ENCODE measurements at regions not wholly inside any gene's neighbourhood (a gene's known extent, or its start where the extent isn't known, plus 50 kb on each side); places are given as distances from the start of the nearest gene placed in this dataset.

DNA sequence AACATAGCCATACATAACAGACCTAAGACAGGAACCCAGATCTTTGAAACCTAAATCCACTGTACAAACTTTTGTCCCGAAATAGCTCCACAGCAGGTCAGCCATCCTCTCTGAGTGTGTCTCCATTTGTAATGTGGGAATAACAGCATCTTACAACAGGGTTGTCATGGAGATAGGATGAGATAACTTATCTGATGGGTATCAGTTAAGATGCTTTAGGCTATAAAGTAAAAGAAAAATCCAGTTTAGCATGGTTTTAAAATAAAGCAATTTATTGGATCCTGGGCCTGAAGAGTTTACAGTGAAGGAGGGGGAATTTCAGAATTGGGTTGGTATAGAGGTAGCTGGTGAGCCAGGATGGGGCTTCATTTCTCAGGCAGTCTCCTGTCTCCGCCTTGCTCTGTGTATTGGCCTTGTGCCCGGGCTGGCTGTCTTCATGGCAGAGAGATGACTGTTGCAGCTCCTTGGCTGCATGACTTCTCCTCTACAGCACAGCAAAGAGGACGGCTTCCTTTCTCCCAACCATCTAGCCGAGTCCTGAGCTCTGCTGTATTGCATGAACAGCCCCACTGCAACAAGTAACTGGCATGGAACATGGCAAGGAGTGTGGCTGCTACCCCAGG is 131.9 kb upstream of the PROK2 start:
- Histone ChIP-seq H3K27ac (ENCODE audit: insufficient read length, low read depth, low read length) (no peak overlapping the region), H2AK5ac (ENCODE audit: insufficient read length, low read length) (no peak overlapping the region), H3K18ac (ENCODE audit: insufficient read length, low read depth, low read length) (no peak overlapping the region), H3K9me3 (ENCODE audit: control insufficient read depth, low read depth, low read length) (no peaks in the 10 kb centered on the region), H4K20me1 (ENCODE audit: control insufficient read depth, insufficient read depth, insufficient read length) (no peaks in the 10 kb centered on the region), H2BK12ac (ENCODE audit: insufficient read length, low read depth, low read length) (no peak overlapping the region), H2BK5ac (ENCODE audit: insufficient read length, low read length) (no peak overlapping the region), H3K23me2 (ENCODE audit: insufficient read length, low read depth, low read length, poor library complexity, severe bottlenecking) (no peaks in the 10 kb centered on the region), H3K79me2 (ENCODE audit: insufficient read depth, low read length) (no peaks in the 10 kb centered on the region), H4K5ac (ENCODE audit: insufficient read length, low read depth, low read length) (no peak overlapping the region), H4K91ac (ENCODE audit: insufficient read length, low read depth, low read length) (no peak overlapping the region), H2BK15ac (ENCODE audit: low read depth, low read length) (no peak overlapping the region), H3K4me1 (ENCODE audit: insufficient read depth, low read length) (no peaks in the 10 kb centered on the region), H3K56ac (ENCODE audit: insufficient read length, low read depth, low read length) (no peak overlapping the region), H3K9ac (ENCODE audit: extremely low read depth, insufficient read length, low read length) (no peak overlapping the region), H3T11ph (ENCODE audit: low read length) (no peak overlapping the region), H4K8ac (replicated peaks; ENCODE audit: insufficient read length, low read depth, low read length) (no peak overlapping the region), H2BK120ac (ENCODE audit: low read depth, low read length, poor library complexity, severe bottlenecking) (no peak overlapping the region), H2AFZ (ENCODE audit: low read length) (no peak overlapping the region), H3K4me2 (ENCODE audit: insufficient read depth, insufficient read length, low read length) (no peak overlapping the region), H3K27me3 (ENCODE audit: insufficient read depth, low read length) (no peaks in the 10 kb centered on the region), H3K4ac (ENCODE audit: low read depth, low read length) (no peak overlapping the region), H2BK20ac (ENCODE audit: low read depth, low read length, poor library complexity, severe bottlenecking) (no peak overlapping the region), H3K23ac (ENCODE audit: insufficient read length, low read depth, low read length) (no peak overlapping the region), H3K79me1 (ENCODE audit: insufficient read depth, low read depth, low read length, poor library complexity, severe bottlenecking) (no peaks in the 10 kb centered on the region), H3K14ac (ENCODE audit: insufficient read depth, low read length) (no peak overlapping the region)
- Mint-ChIP-seq H3K27ac (no peak overlapping the region; a peak in 1 of 7 replicates), H3K4me3 (no peak overlapping the region), H3K27me3 (ENCODE audit: low read depth) (peaks cover 7% of the 10 kb centered on the region), H3K36me3 (ENCODE audit: insufficient read depth in 1 of 3, low read depth in 3 of 3) (peaks cover 2 to 5% (median 5%) of the 10 kb centered on the region in 3 experiments; a peak in 5 of 7 replicates), H3K9me3 (peaks cover 4 to 5% of the 10 kb centered on the region in 2 experiments), H3K4me1 (peaks cover 0 to 6% of the 10 kb centered on the region in 2 experiments; a peak in 2 of 4 replicates)
- no CpG with 5 or more reads among the region's 5 CpGs for WGBS (ENCODE audit: extremely low coverage, insufficient read length, low lambda C conversion rate)
- DNase-seq = no peak
- TF ChIP-seq, protein P1, sequence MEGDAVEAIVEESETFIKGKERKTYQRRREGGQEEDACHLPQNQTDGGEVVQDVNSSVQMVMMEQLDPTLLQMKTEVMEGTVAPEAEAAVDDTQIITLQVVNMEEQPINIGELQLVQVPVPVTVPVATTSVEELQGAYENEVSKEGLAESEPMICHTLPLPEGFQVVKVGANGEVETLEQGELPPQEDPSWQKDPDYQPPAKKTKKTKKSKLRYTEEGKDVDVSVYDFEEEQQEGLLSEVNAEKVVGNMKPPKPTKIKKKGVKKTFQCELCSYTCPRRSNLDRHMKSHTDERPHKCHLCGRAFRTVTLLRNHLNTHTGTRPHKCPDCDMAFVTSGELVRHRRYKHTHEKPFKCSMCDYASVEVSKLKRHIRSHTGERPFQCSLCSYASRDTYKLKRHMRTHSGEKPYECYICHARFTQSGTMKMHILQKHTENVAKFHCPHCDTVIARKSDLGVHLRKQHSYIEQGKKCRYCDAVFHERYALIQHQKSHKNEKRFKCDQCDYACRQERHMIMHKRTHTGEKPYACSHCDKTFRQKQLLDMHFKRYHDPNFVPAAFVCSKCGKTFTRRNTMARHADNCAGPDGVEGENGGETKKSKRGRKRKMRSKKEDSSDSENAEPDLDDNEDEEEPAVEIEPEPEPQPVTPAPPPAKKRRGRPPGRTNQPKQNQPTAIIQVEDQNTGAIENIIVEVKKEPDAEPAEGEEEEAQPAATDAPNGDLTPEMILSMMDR (conservative IDR thresholded peaks at IDR 0.05) = no peak

Data from H9 (cell line).